Activated CD8-positive, alpha-beta memory T cell treated with anti-CD3 and anti-CD28 coated beads, Interleukin-2, amount 50 U/mL, for 48 hours (primary cell): ENCODE measurements at regions not wholly inside any gene's neighbourhood (a gene's known extent, or its start where the extent isn't known, plus 50 kb on each side); places are given as distances from the start of the nearest gene placed in this dataset.
"Not testable (repeated sequence)": the region's sequence is repeated elsewhere in the genome, so short reads cannot be mapped to it uniquely, and the experiment has no call there.

Source experiments
- DNase-seq: peaks from one replicate; pipeline ENCODE4 v3.0.0-alpha.2; 2020

- DNase-seq, result no peak
Measured at GRCh38 chr6:21335591-21335990, 258.0 kb upstream of the SOX4 start.

GRCh38 chr6:21337263-21337662 is 256.3 kb upstream of the SOX4 start:
- DNase-seq, result no peak

- DNase-seq, result no peak
Measured at GRCh38 chr6:21340573-21340972, 253.0 kb upstream of the SOX4 start.

GRCh38 chr6:21341910-21342309 is 251.6 kb upstream of the SOX4 start:
- no peak for DNase-seq

GRCh38 chr6:21342501-21342900 is 251.1 kb upstream of the SOX4 start:
- DNase-seq, result no peak

GRCh38 chr6:21345704-21346103 is 247.8 kb upstream of the SOX4 start:
- DNase-seq, result not testable (repeated sequence)

- DNase-seq, result no peak
Measured at GRCh38 chr6:21348146-21348503, 245.4 kb upstream of the SOX4 start.

- no peak for DNase-seq
Measured at GRCh38 chr6:21348504-21349195, 244.9 kb upstream of the SOX4 start.

- no peak for DNase-seq
Measured at GRCh38 chr6:21349834-21350233, 243.7 kb upstream of the SOX4 start.

GRCh38 chr6:21350926-21351325 is 242.6 kb upstream of the SOX4 start:
- no peak for DNase-seq

GRCh38 chr6:21352131-21352530 is 241.4 kb upstream of the SOX4 start:
- no peak for DNase-seq

- DNase-seq, result no peak
Measured at GRCh38 chr6:21354805-21355238, 238.7 kb upstream of the SOX4 start.

GRCh38 chr6:21355638-21356037 is 237.9 kb upstream of the SOX4 start:
- no peak for DNase-seq

GRCh38 chr6:21357262-21357661 is 236.3 kb upstream of the SOX4 start:
- DNase-seq, result no peak

- no peak for DNase-seq
Measured at GRCh38 chr6:21359926-21360325, 233.6 kb upstream of the SOX4 start.

GRCh38 chr6:21360336-21360735 is 233.2 kb upstream of the SOX4 start:
- no peak for DNase-seq

GRCh38 chr6:21367148-21367547 is 226.4 kb upstream of the SOX4 start:
- DNase-seq, result no peak

- no peak for DNase-seq
Measured at GRCh38 chr6:21367649-21368154, 225.8 kb upstream of the SOX4 start.

- DNase-seq, result no peak
Measured at GRCh38 chr6:21371061-21371460, 222.5 kb upstream of the SOX4 start.

- no peak for DNase-seq
Measured at GRCh38 chr6:21371676-21372171, 221.8 kb upstream of the SOX4 start.

GRCh38 chr6:21375151-21376116 is 218.1 kb upstream of the SOX4 start:
- no peak for DNase-seq

GRCh38 chr6:21377356-21377755 is 216.2 kb upstream of the SOX4 start:
- DNase-seq, result no peak

- no peak for DNase-seq
Measured at GRCh38 chr6:21381331-21381963, 212.1 kb upstream of the SOX4 start.
